HL-60 (cell line): ENCODE measurements at regions not wholly inside any gene's neighbourhood (a gene's known extent, or its start where the extent isn't known, plus 50 kb on each side); places are given as distances from the start of the nearest gene placed in this dataset.

Experiments
- GABPA ChIP-seq: IDR thresholded peaks from 2 replicates; pipeline ENCODE4 v1.6.1; 2012; ENCODE audit warnings: low read depth
- TF ChIP-seq, protein P1 (sequence below): IDR thresholded peaks from one replicate; pipeline ENCODE4 v1.5.1; 2011; ENCODE audit warnings: low read length, control low read depth, inconsistent platforms; ENCODE audit not compliant: insufficient read depth

DNA sequence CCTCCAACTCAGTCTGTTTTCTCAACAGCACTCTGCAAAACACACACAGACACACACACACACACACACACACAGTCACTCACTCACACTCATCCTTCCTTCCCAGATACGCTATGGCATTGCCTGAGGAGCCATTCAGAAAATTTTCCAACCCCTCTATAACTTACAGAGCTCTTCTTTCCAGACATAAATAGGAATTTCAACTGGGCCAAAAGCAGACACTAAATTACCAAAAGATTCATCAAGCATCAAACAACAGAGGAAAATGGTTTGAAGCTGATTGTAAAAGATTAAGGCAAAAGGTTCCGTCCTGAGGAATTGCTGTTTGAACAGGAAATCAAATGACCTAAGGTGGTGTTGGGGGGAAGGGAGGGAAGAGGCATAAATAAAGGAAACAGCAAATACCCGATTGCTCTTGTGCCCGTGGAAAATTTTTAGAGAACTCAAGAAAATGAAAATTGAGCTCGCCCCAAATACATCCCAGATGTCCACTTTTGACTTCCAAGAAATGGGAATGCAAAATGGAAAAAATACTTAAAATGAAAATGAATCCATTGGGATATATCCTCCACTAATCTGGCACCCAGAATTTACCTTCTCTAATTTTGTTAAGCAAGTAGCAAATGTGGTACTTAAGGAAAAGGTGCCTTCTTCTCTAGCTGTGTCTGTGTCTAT lies 183.6 kb downstream of the QDPR start:
- TF ChIP-seq, protein P1, sequence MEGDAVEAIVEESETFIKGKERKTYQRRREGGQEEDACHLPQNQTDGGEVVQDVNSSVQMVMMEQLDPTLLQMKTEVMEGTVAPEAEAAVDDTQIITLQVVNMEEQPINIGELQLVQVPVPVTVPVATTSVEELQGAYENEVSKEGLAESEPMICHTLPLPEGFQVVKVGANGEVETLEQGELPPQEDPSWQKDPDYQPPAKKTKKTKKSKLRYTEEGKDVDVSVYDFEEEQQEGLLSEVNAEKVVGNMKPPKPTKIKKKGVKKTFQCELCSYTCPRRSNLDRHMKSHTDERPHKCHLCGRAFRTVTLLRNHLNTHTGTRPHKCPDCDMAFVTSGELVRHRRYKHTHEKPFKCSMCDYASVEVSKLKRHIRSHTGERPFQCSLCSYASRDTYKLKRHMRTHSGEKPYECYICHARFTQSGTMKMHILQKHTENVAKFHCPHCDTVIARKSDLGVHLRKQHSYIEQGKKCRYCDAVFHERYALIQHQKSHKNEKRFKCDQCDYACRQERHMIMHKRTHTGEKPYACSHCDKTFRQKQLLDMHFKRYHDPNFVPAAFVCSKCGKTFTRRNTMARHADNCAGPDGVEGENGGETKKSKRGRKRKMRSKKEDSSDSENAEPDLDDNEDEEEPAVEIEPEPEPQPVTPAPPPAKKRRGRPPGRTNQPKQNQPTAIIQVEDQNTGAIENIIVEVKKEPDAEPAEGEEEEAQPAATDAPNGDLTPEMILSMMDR: no peak
- TF ChIP-seq GABPA: no peak
